Glomerular visceral epithelial cell (primary cell): ENCODE measurements at regions not wholly inside any gene's neighbourhood (a gene's known extent, or its start where the extent isn't known, plus 50 kb on each side); places are given as distances from the start of the nearest gene placed in this dataset.
"Not testable (repeated sequence)": the region's sequence is repeated elsewhere in the genome, so short reads cannot be mapped to it uniquely, and the experiment has no call there.

Experiments used
- DNase-seq: peaks from one replicate; pipeline ENCODE4 v3.0.0-alpha.2; 2016; ENCODE audit errors: extremely low spot score

DNA sequence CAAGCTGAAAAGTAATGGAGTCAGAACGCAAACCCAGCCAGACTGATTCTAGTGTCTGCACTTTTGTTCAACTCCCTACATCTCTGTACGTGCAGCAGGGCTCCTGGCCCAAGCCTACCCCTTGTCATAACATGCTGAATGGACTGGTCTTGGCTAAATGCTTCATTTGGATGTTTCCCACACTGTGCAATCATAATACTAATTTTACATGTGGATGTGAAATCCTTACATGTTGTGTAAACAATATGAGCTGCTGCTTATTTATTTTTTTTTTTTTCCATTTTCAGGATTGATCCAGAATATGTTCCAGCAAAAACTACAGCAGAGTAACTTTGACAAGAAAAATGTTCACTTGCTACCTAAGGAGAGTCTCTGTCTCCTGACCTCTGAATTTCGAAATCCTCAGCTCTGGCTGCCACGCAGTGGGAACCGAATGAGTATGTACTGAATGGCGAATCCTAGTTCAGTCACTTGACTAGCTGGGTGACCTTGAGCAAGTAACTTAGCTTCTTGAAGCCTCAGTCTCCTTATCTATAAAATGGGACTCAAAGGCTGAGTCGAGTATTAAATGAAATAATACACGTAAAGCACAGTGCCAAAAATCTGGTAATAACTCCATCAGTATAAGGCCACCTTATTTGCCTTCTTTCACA, 133.4 kb downstream of the EHF start:
- DNase-seq, result no peak

DNA sequence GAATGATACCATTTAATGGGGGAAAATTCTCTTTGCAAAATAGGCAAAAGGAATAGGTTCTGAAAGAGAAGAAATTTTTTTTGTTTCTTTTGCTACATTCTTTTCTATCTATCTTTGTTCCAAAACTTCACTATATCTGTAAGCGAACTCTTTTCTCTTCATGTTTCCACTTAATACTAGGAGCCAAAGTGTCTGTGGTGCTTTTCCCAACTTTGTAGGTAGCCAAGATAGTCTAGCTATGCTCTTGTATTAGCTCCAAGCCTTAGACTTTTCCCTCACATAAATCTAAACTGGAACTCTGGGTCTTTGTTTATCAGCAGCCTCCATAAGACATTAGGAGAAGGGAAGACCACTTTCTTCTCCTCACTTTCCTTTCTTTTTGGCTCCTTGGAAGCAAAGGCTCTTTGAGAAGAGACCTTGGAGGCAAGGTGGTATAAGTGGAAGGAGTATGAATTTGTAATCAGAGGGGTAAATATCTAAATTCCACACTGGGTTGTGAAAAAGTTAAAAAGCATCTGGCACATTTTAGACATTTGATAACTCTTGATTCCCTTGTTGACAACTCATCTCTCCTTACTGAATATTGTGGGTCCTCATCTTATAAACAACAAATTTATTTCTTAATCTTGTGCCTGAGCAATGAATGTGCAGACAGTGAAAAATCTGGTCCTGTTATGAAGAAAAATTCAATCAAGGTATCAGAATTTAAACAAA, 130.0 kb downstream of the EHF start:
- DNase-seq, result no peak

GRCh38 chr11:34749666-34750659, 129.1 kb downstream of the EHF start:
- DNase-seq, result peak; percentile 68

- DNase-seq, result no peak
Measured at GRCh38 chr11:34748036-34748435, 127.1 kb downstream of the EHF start.

DNA sequence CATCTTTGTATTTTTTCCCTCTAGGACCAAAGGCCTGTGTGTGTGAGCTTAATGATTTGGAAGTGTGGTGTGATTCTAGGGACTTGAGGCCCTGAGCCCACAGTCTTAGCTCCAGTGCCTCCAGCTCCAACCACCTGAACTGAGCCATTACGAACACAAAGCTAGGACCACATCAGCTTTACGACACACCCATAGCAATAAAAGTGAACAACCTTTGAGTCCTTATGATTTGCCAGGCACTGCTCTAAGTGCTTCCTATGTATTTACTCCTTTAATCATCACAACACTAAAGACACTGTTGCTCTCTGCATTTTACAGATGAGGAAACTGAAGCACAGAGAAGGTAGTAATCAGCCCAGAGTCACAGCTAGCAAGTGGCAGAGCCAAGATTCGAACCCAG, 126.4 kb downstream of the EHF start:
- no peak for DNase-seq

DNA sequence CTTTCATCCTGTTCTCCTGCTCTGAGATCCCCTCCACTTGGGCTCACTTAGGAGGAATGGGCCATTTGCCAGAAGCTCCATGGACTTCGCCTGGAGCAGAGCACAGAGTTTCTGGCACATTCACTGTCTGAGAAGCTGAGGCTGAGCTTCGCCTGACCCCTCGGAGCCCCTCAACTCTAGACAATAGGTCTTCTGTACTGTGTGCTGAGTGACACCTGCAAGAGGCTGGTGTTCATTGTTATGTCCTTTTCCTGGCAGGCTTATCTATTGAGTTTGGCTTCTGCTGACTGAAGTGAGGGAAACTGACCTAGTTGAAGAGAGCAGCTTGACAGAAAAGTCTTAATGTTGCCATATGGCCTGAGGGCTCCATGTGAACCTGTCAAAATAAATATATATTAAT, 124.3 kb downstream of the EHF start:
- no peak for DNase-seq

DNA sequence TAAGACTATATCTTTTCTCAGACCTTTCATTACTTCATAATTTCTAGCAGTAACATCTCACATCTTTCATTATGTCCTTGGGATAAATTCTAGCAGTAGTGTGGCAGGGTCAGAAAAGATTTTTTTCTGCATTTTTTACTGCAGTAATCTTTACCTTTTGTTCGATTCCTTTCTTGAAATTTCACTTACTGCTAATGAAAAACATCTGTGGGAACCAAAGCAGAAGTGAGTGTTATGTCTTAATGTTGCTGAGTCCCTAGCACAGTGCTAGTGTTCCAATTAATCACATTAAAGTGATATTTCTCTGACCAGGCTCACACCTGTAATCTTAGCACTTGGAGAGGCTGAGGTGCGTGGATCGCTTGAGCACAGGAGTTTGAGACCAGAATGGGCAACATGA, 123.6 kb downstream of the EHF start:
- DNase-seq, result no peak

GRCh38 chr11:34738237-34738636, 117.3 kb downstream of the EHF start:
- no peak for DNase-seq

GRCh38 chr11:34732831-34733230, 111.9 kb downstream of the EHF start:
- DNase-seq, result no peak

GRCh38 chr11:34731603-34732002, 110.7 kb downstream of the EHF start:
- no peak for DNase-seq

DNA sequence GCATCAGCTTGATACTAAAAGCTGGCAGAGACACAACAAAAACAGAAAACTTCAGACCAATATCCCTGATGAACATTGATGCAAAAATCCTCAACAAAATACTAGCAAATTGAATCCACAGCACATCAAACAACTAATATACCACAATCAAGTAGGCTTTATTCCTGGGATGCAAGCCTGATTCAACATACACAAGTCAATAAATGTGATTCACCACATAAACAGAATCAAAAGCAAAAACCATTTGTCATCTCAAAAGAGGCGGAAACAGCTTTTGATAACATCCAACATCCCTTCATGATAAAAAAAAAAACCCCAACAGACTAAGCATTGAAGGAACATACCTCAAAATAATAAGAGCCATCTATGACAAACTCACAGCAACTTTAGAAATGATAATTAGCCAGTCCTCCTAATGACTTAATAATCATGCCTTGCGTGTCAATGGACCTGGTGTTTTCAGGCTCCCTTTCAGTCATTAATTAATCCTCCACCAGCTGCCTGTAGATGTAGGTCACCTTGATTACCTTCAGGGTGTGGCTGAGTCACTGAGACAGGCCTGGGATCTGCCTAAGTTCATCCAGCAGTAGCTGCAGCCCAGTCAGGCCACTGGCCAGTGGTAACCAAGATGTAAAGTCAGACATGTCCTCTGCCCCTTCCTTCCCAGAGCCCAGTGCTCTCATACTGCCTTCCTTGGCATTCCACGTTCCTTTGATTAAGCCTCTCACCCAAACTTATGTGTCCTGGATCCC, 109.8 kb downstream of the EHF start:
- DNase-seq, result no peak

GRCh38 chr11:34728609-34729008, 107.7 kb downstream of the EHF start:
- no peak for DNase-seq

DNA sequence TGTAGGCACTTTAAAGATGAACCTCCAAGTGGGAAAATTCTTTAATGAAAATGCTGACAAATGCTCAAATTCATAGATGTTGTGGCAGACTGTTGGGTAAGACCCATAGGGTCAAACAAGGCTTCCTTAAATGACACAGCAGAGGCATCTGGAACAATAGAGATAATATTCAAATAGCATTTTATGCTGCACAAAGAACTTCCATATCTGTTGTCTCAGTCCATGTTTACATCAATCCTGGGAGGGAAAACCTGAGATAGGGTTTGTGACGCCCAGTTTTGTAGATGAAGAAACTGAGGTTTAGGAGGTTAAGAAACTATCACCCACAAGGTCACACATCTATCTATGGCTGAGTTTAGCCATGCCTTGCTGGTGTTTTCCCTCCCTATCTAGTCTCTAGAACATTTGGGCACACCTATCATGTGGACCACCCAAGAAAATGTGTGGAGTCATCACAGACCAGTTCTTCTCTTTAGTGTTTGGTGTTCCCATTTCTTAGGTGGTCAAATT, 106.4 kb downstream of the EHF start:
- no peak for DNase-seq

GRCh38 chr11:34724973-34725372, 104.1 kb downstream of the EHF start:
- DNase-seq, result no peak

- DNase-seq, result peak; percentile 18
Measured at GRCh38 chr11:34721646-34722045, 100.8 kb downstream of the EHF start.

DNA sequence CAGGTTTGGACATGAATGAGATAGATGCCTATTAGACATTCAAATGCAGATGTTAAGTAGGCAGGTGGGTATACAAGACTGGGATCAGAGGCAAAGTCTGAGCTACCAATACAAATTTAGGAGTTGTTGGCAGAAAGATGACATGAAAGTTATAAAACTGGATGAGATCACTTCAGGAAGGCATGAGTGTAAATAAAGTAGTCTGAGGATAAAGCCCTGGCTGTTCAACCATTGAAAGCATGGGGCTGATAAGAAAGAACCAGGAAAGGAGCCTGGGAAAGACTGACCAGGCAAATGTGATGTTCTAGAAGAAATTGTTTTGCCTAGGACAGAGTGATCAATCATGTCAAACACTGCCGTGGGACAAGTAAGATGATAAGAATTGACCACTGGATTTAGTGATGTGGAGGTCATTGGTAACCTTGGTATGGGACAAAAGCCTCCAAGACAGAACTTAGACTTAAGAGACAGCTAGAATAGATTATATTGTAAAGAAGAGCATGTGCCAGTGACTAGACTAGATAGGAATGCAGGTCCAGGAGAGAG, 98.5 kb downstream of the EHF start:
- no peak for DNase-seq

DNA sequence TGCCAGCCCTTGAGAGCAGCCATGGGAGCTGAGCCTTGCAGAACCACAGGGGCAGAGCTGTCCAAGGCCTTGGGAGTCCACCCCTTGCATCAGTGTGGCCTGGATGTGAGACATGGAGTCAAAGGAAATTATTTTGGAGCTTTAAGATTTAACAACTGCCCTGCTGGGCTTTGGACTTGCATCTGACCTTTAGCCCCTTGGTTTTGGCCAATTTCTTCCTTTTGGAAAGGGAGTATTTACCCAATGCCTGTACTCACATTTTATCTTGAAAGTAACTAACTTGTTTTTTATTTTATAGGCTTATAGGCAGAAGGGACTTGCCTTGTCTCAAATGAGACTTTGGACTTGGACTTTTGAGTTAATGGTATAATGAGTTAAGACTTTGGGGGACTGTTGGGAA, 92.7 kb downstream of the EHF start:
- DNase-seq, result not testable (repeated sequence)
